ENCODE measurements at regions not wholly inside any gene's neighbourhood (a gene's known extent, or its start where the extent isn't known, plus 50 kb on each side); places are given as distances from the start of the nearest gene placed in this dataset.

- Mint-ChIP-seq H3K27me3 (peaks cover 10% of the 10 kb centered on the region), H3K9me3 (no peaks in the 10 kb centered on the region), H3K4me1 (ENCODE audit: low read depth) (no peaks in the 10 kb centered on the region), H3K27ac (no peak overlapping the region), H3K4me3 (no peak overlapping the region), H3K36me3 (ENCODE audit: low read depth) (no peaks in the 10 kb centered on the region)
- DNase-seq (no peak), ATAC-seq (no peak)
- CTCF ChIA-PET: no interaction called here
- POLR2A ChIA-PET: no interaction called here
- intact Hi-C loops (cut with micrococcal nuclease): no loop called here
- TF ChIP-seq CTCF (IDR thresholded peaks at IDR 0.05): no peak
Observed at GRCh38 chr6:145069966-145070365, 665.4 kb downstream of the EPM2A start.

- no peak for TF ChIP-seq CTCF (IDR thresholded peaks at IDR 0.05)
- Mint-ChIP-seq H3K27me3 (peaks cover 10% of the 10 kb centered on the region), H3K9me3 (no peaks in the 10 kb centered on the region), H3K27ac (no peak overlapping the region), H3K4me3 (no peak overlapping the region), H3K4me1 (ENCODE audit: low read depth) (no peaks in the 10 kb centered on the region), H3K36me3 (ENCODE audit: low read depth) (no peaks in the 10 kb centered on the region)
- CTCF ChIA-PET: no interaction called here
- ATAC-seq: no peak
- no peak for DNase-seq
- intact Hi-C loops (cut with micrococcal nuclease): no loop called here
- POLR2A ChIA-PET: no interaction called here
Observed at GRCh38 chr6:145070791-145071190, 664.5 kb downstream of the EPM2A start.

DNA sequence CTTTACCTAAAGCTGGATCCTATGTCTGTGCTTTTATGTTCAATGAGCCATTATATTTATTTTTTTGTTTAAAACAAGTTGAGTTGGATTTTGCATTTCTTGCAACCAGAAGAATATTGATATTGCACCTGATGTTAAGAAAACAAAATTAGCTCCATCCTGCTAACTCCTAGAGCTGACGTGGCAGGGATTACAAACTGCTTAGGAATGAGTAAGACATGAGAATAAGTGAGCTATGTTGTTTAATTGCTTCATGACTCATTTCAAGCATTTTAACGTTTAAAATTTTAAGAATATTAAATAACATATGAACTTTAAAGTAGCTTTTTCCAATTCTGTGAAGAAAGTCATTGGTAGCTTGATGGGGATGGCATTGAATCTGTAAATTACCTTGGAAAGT, 663.5 kb downstream of the EPM2A start:
- no peak overlapping the region for H3K4me3 Mint-ChIP-seq
- ATAC-seq (no peak), DNase-seq (no peak)
- ChIA-PET CTCF (no interaction called here), POLR2A (no interaction called here)
- peaks cover 10% of the 10 kb centered on the region for H3K27me3 Mint-ChIP-seq
- H3K9me3 Mint-ChIP-seq: no peaks in the 10 kb centered on the region
- TF ChIP-seq CTCF (IDR thresholded peaks at IDR 0.05): no peak
- no peaks in the 10 kb centered on the region for H3K36me3 Mint-ChIP-seq (ENCODE audit: low read depth)
- no peaks in the 10 kb centered on the region for H3K4me1 Mint-ChIP-seq (ENCODE audit: low read depth)
- no peak overlapping the region for H3K27ac Mint-ChIP-seq
- intact Hi-C loops (cut with micrococcal nuclease): no loop called here

GRCh38 chr6:145073811-145074210, 661.5 kb downstream of the EPM2A start:
- H3K4me3 Mint-ChIP-seq: no peak overlapping the region
- no peak for TF ChIP-seq CTCF (IDR thresholded peaks at IDR 0.05)
- H3K27ac Mint-ChIP-seq: no peak overlapping the region
- no peak for ATAC-seq
- no peaks in the 10 kb centered on the region for H3K4me1 Mint-ChIP-seq (ENCODE audit: low read depth)
- ChIA-PET CTCF (no interaction called here), POLR2A (no interaction called here)
- DNase-seq: no peak
- intact Hi-C loops (cut with micrococcal nuclease): no loop called here
- H3K9me3 Mint-ChIP-seq: no peaks in the 10 kb centered on the region
- H3K27me3 Mint-ChIP-seq: peaks cover 3% of the 10 kb centered on the region
- no peaks in the 10 kb centered on the region for H3K36me3 Mint-ChIP-seq (ENCODE audit: low read depth)

DNA sequence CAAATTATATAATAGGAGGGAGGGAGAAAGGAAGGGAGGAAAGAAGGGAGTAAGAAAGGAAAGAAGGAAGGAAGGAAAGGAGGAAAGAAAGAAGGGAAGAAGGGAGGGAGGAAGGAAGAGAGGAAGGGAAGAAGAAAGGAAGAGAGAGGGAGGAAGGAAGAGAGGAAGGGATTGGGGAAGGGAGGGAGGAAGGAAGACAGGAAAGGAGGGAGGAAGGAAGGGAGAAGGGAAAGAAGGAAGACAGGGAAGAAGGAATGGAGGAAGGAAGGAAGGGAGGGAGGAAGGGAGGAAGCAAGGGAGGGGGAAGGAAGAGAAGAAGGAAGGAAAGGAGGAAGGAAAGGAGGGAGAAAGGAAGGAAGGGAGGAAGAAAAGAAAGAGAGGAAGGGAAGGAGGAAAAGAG, 660.5 kb downstream of the EPM2A start:
- ChIA-PET CTCF (no interaction called here), POLR2A (no interaction called here)
- no peak overlapping the region for H3K27ac Mint-ChIP-seq
- no peak overlapping the region for H3K4me3 Mint-ChIP-seq
- H3K4me1 Mint-ChIP-seq (ENCODE audit: low read depth): no peaks in the 10 kb centered on the region
- no peak for TF ChIP-seq CTCF (IDR thresholded peaks at IDR 0.05)
- intact Hi-C loops (cut with micrococcal nuclease): no loop called here
- no peak for DNase-seq
- no peak for ATAC-seq
- H3K27me3 Mint-ChIP-seq: peaks cover 3% of the 10 kb centered on the region
- no peaks in the 10 kb centered on the region for H3K36me3 Mint-ChIP-seq (ENCODE audit: low read depth)
- no peaks in the 10 kb centered on the region for H3K9me3 Mint-ChIP-seq
